OCI-LY1 (cell line): ENCODE measurements at regions not wholly inside any gene's neighbourhood (a gene's known extent, or its start where the extent isn't known, plus 50 kb on each side); places are given as distances from the start of the nearest gene placed in this dataset.
"Not testable (repeated sequence)": the region's sequence is repeated elsewhere in the genome, so short reads cannot be mapped to it uniquely, and the experiment has no call there.

ENCODE experiments used
- H2AFZ ChIP-seq: fragments of 200-600 bp; sonication (generic), shearing (Covaris generic); 2 replicates; pipeline ENCODE4 v1.6.0; 2014; ENCODE audit warnings: antibody characterized with exemption, mild to moderate bottlenecking, low read length
- H3F3A ChIP-seq: fragments of 200-600 bp; sonication (generic), shearing (Covaris generic); 2 replicates; pipeline ENCODE4 v1.6.0; 2014; ENCODE audit warnings: mild to moderate bottlenecking, antibody characterized with exemption, low read length, moderate library complexity; ENCODE audit not compliant: insufficient read depth
- H3K27ac ChIP-seq: fragments of 200-600 bp; sonication (generic); 2 replicates; pipeline ENCODE4 v1.5.1; 2014; ENCODE audit warnings: low read length, mixed run types, mild to moderate bottlenecking, low read depth; ENCODE audit not compliant: poor library complexity, severe bottlenecking
- H3K27me3 ChIP-seq: fragments of 200-600 bp; sonication (generic); 2 replicates; pipeline ENCODE4 v1.6.0; 2014; ENCODE audit warnings: antibody characterized with exemption, mild to moderate bottlenecking, low read length, moderate library complexity; ENCODE audit not compliant: insufficient read depth
- H3K36me3 ChIP-seq: fragments of 200-600 bp; sonication (generic); 2 replicates; pipeline ENCODE4 v1.6.1; 2014; ENCODE audit warnings: mild to moderate bottlenecking, antibody characterized with exemption, low read length, moderate library complexity, mixed read lengths; ENCODE audit not compliant: insufficient read depth
- H3K4me1 ChIP-seq: fragments of 200-600 bp; sonication (generic); 2 replicates; pipeline ENCODE4 v1.5.1; 2014; ENCODE audit warnings: mild to moderate bottlenecking, low read length, moderate library complexity; ENCODE audit not compliant: insufficient read depth, severe bottlenecking
- H3K4me2 ChIP-seq: fragments of 200-600 bp; sonication (generic), shearing (Covaris generic); 2 replicates; pipeline ENCODE4 v1.6.1; 2014; ENCODE audit warnings: low read length
- H3K4me3 ChIP-seq: fragments of 200-600 bp; sonication (generic); 2 replicates; pipeline ENCODE4 v1.5.1; 2014; ENCODE audit warnings: low read length, low read depth, mild to moderate bottlenecking, mixed read lengths; ENCODE audit not compliant: poor library complexity, severe bottlenecking
- H3K79me2 ChIP-seq: fragments of 200-600 bp; shearing (Covaris generic); 2 replicates; pipeline ENCODE4 v1.6.1; 2016; ENCODE audit warnings: mixed run types, low read length, mixed read lengths; ENCODE audit not compliant: insufficient read depth
- H3K9ac ChIP-seq: fragments of 200-600 bp; sonication (generic), shearing (Covaris generic); 2 replicates; pipeline ENCODE4 v1.6.1; 2014; ENCODE audit warnings: mild to moderate bottlenecking, low read length, mixed read lengths
- H3K9me2 ChIP-seq: fragments of 200-600 bp; sonication (generic), shearing (Covaris generic); 2 replicates; pipeline ENCODE4 v1.6.1; 2014; ENCODE audit warnings: low read depth, mild to moderate bottlenecking, low read length, mixed read lengths
- H3K9me3 ChIP-seq: fragments of 200-600 bp; shearing (Covaris generic); 2 replicates; pipeline ENCODE4 v1.6.1; 2014; ENCODE audit warnings: low read length, mixed read lengths
- H4K20me1 ChIP-seq: fragments of 200-600 bp; sonication (generic), shearing (Covaris generic); 2 replicates; pipeline ENCODE4 v1.6.0; 2016; ENCODE audit warnings: mild to moderate bottlenecking, low read length; ENCODE audit not compliant: insufficient read depth
- EZH2 ChIP-seq: fragments of 200-600 bp; sonication (generic), shearing (Covaris generic); IDR thresholded peaks from 2 replicates; pipeline ENCODE4 v1.8.0; 2017; ENCODE audit warnings: borderline replicate concordance, mixed run types, mild to moderate bottlenecking, antibody characterized with exemption, low read length, moderate library complexity, mixed read lengths
- TF ChIP-seq, protein P1 (sequence below): fragments of 200-600 bp; sonication (generic), shearing (Covaris generic); IDR thresholded peaks from 2 replicates; pipeline ENCODE4 v1.5.1; 2017; ENCODE audit warnings: mild to moderate bottlenecking, antibody characterized with exemption, low read length, moderate library complexity, mixed read lengths

DNA sequence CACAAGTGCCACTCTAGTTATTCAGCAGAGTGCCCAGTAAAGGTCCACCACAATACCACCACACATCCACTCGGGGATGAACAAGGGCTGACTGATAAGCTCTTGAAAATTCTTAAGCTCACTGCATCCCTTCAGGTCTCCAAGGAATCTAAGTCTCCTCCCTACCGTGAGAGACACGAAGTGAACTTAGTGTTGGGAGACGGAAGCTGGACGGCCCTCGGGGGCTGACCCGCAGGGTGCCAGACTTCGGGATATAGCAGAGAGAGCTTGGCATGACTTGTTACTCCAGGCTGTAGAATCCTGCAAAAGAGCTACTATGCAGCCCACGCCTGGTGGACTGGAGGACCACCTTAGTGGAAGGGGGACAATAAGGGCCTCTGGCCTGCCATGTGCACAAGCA, 75.1 kb downstream of the LYZL1 start:
- H3K4me1 ChIP-seq, H3K36me3 ChIP-seq, H3K79me2 ChIP-seq: not testable (repeated sequence)

DNA sequence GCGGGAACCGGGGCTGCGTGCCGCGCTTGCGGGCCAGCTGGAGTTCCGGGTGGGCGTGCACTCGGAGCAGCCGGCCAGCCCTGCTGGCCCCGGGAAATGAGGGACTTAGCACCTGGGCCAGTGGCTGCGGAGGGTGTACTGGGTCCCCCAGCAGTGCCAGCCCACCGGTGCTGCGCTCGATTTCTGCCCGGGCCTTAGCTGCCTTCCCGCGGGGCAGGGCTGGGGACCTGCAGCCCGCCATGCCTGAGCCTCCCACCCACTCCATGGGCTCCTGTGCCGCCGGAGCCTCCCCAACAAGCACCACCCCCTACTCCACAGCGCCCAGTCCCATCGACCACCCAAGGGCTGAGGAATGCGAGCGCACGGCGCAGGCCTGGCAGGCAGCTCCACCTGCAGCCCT, 77.3 kb downstream of the LYZL1 start:
- not testable (repeated sequence) for H3K9me3 ChIP-seq, H3K36me3 ChIP-seq

More for the DNA sequence above, 75.1 kb downstream of the LYZL1 start:
- not testable (repeated sequence) for H3K4me2 ChIP-seq, H3K27me3 ChIP-seq, H3K4me3 ChIP-seq, H3K9me2 ChIP-seq, H4K20me1 ChIP-seq, H3K9ac ChIP-seq, H3K27ac ChIP-seq, H3F3A ChIP-seq, H2AFZ ChIP-seq, H3K9me3 ChIP-seq

DNA sequence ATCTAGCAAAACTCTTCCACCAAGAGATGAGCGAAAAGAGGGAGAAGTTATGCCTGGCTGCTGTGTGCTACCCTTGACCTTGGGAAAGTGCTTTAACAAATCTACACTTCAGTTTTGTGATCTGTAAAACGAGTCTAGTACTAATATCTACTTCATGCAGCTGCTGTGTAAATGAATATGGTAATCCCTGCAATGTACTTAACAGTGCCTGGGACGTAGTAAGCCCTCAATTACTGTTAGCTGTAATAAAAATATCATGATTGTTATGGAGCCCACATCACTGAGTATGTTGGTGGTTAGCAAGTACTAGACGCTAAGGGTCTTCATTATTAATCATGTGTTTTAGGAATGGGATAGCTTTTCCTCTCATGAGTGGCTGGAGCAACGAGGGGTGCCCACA, 80.5 kb downstream of the LYZL1 start:
- Histone ChIP-seq H3K4me3 (no peak overlapping the region), H3K4me1 (no peaks in the 10 kb centered on the region), H3K27me3 (no peaks in the 10 kb centered on the region), H4K20me1 (no peaks in the 10 kb centered on the region), H2AFZ (no peak overlapping the region), H3F3A (no peaks in the 10 kb centered on the region), H3K36me3 (no peaks in the 10 kb centered on the region), H3K9ac (no peak overlapping the region), H3K79me2 (no peaks in the 10 kb centered on the region), H3K9me3 (no peaks in the 10 kb centered on the region), H3K4me2 (no peak overlapping the region), H3K27ac (no peak overlapping the region), H3K9me2 (no peaks in the 10 kb centered on the region)
- TF ChIP-seq, protein P1, sequence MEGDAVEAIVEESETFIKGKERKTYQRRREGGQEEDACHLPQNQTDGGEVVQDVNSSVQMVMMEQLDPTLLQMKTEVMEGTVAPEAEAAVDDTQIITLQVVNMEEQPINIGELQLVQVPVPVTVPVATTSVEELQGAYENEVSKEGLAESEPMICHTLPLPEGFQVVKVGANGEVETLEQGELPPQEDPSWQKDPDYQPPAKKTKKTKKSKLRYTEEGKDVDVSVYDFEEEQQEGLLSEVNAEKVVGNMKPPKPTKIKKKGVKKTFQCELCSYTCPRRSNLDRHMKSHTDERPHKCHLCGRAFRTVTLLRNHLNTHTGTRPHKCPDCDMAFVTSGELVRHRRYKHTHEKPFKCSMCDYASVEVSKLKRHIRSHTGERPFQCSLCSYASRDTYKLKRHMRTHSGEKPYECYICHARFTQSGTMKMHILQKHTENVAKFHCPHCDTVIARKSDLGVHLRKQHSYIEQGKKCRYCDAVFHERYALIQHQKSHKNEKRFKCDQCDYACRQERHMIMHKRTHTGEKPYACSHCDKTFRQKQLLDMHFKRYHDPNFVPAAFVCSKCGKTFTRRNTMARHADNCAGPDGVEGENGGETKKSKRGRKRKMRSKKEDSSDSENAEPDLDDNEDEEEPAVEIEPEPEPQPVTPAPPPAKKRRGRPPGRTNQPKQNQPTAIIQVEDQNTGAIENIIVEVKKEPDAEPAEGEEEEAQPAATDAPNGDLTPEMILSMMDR: no peak
- TF ChIP-seq EZH2: no peak

More for the DNA sequence above, 77.3 kb downstream of the LYZL1 start:
- H3F3A ChIP-seq, H3K27ac ChIP-seq, H3K9ac ChIP-seq, H3K9me2 ChIP-seq, H3K4me3 ChIP-seq, H3K27me3 ChIP-seq, H4K20me1 ChIP-seq, H3K4me2 ChIP-seq, H2AFZ ChIP-seq, H3K79me2 ChIP-seq, H3K4me1 ChIP-seq: not testable (repeated sequence)

DNA sequence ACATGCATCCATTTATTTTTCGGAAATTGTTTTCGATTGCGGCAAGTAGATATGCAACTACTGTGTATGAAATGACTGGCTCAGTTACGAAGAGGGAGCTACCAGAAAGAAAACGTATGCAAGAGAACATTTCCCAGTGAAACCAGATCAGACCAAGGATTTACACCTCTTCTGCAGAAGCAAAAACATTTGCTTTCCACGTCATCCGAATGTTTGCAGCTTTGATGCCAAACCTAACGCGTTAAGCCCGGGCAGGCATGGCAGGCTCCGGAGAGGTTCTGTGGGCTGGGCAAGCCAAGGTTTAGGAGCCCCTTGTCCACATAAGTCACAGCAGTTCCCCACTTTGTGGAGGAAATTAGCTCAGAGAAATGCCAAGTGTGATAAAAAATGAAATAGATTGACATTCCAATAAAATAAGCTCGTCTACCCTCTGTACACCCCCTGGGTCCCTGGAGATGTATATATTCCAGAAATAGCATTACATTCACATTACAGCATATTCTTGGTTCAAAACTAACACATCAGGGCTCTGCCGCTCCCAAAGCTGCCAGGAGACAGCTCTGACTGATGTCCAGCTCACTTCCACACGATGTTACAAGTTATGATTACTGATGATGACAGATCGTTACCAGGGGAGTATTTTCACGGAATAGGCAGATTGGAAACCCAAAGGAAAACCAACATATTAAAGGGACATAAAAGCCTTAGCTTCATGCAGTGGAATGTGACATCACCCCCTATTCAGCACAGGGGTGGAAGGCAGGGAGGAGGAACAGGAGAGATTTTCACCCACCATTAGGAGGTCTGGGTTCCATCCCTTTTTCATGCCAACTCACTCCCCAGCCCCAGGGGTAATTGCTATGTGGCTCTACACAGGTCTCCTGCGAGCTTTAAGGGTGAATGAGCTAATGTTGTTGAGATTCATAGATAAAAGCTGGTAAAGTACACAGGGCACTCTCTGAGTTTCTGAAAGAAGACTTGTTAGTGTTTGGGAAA, 81.5 kb downstream of the LYZL1 start:
- H3K4me3 ChIP-seq: no peak overlapping the region
- H2AFZ ChIP-seq: no peak overlapping the region
- H3K27me3 ChIP-seq: no peaks in the 10 kb centered on the region
- no peak overlapping the region for H3K4me2 ChIP-seq
- no peaks in the 10 kb centered on the region for H3K79me2 ChIP-seq
- H4K20me1 ChIP-seq: no peaks in the 10 kb centered on the region
- no peak for TF ChIP-seq EZH2
- TF ChIP-seq, protein P1: no peak
- H3K4me1 ChIP-seq: no peaks in the 10 kb centered on the region
- H3K9ac ChIP-seq: no peak overlapping the region
- H3K27ac ChIP-seq: no peak overlapping the region
- no peaks in the 10 kb centered on the region for H3K9me2 ChIP-seq
- H3K36me3 ChIP-seq: no peaks in the 10 kb centered on the region
- no peaks in the 10 kb centered on the region for H3K9me3 ChIP-seq
- H3F3A ChIP-seq: no peaks in the 10 kb centered on the region
